ENCODE measurements at regions not wholly inside any gene's neighbourhood (a gene's known extent, or its start where the extent isn't known, plus 50 kb on each side); places are given as distances from the start of the nearest gene placed in this dataset.

- no peak for DNase-seq (ENCODE audit: low read depth, low spot score)
Observed at GRCh38 chr10:33815776-33816175, 481.3 kb upstream of the NRP1 start.

- DNase-seq (ENCODE audit: low read depth, low spot score): no peak
Observed at GRCh38 chr10:33813871-33814270, 479.4 kb upstream of the NRP1 start.

- no peak for DNase-seq (ENCODE audit: low read depth, low spot score)
Observed at GRCh38 chr10:33813415-33813814, 478.9 kb upstream of the NRP1 start.

- no peak for DNase-seq (ENCODE audit: low read depth, low spot score)
Observed at GRCh38 chr10:33812586-33812985, 478.1 kb upstream of the NRP1 start.

- DNase-seq (ENCODE audit: low read depth, low spot score): no peak
Observed at GRCh38 chr10:33810986-33811385, 476.5 kb upstream of the NRP1 start.

- DNase-seq (ENCODE audit: low read depth, low spot score): no peak
Observed at GRCh38 chr10:33809732-33810131, 475.3 kb upstream of the NRP1 start.

- DNase-seq (ENCODE audit: low read depth, low spot score): no peak
Observed at GRCh38 chr10:33808475-33808874, 474.0 kb upstream of the NRP1 start.

GRCh38 chr10:33807531-33808359 is 473.3 kb upstream of the NRP1 start:
- DNase-seq (ENCODE audit: low read depth, low spot score): no peak

GRCh38 chr10:33805831-33806230 is 471.4 kb upstream of the NRP1 start:
- DNase-seq (ENCODE audit: low read depth, low spot score): no peak

- DNase-seq (ENCODE audit: low read depth, low spot score): no peak
Observed at GRCh38 chr10:33804584-33804983, 470.1 kb upstream of the NRP1 start.

- no peak for DNase-seq (ENCODE audit: low read depth, low spot score)
Observed at GRCh38 chr10:33803248-33803647, 468.8 kb upstream of the NRP1 start.

- DNase-seq (ENCODE audit: low read depth, low spot score): no peak
Observed at GRCh38 chr10:33802566-33802965, 468.1 kb upstream of the NRP1 start.

GRCh38 chr10:33801705-33802104 is 467.2 kb upstream of the NRP1 start:
- DNase-seq (ENCODE audit: low read depth, low spot score): no peak

GRCh38 chr10:33800986-33801385 is 466.5 kb upstream of the NRP1 start:
- DNase-seq (ENCODE audit: low read depth, low spot score): no peak

- DNase-seq (ENCODE audit: low read depth, low spot score): no peak
Observed at GRCh38 chr10:33800545-33800944, 466.1 kb upstream of the NRP1 start.

GRCh38 chr10:33799944-33800323 is 465.5 kb upstream of the NRP1 start:
- no peak for DNase-seq (ENCODE audit: low read depth, low spot score)

- no peak for DNase-seq (ENCODE audit: low read depth, low spot score)
Observed at GRCh38 chr10:33799281-33799943, 464.9 kb upstream of the NRP1 start.

GRCh38 chr10:33798754-33799153 is 464.3 kb upstream of the NRP1 start:
- no peak for DNase-seq (ENCODE audit: low read depth, low spot score)

- no peak for DNase-seq (ENCODE audit: low read depth, low spot score)
Observed at GRCh38 chr10:33796680-33797079, 462.2 kb upstream of the NRP1 start.

GRCh38 chr10:33795529-33795928 is 461.1 kb upstream of the NRP1 start:
- no peak for DNase-seq (ENCODE audit: low read depth, low spot score)

GRCh38 chr10:33794460-33794859 is 460.0 kb upstream of the NRP1 start:
- DNase-seq (ENCODE audit: low read depth, low spot score): no peak

- no peak for DNase-seq (ENCODE audit: low read depth, low spot score)
Observed at GRCh38 chr10:33793793-33794192, 459.3 kb upstream of the NRP1 start.

GRCh38 chr10:33791272-33791660 is 456.8 kb upstream of the NRP1 start:
- no peak for DNase-seq (ENCODE audit: low read depth, low spot score)
